ENCODE measurements at regions not wholly inside any gene's neighbourhood (a gene's known extent, or its start where the extent isn't known, plus 50 kb on each side); places are given as distances from the start of the nearest gene placed in this dataset.

GRCh38 chr12:58491306-58491705, 429.0 kb downstream of the LRIG3 start:
- H3K27me3 ChIP-seq (ENCODE audit: control insufficient read depth, insufficient read depth, low read length): no peaks in the 10 kb centered on the region
- POLR2A ChIA-PET: no interaction called here
- H3K36me3 ChIP-seq (ENCODE audit: control insufficient read depth, insufficient read depth, low read length): no peaks in the 10 kb centered on the region
- TF ChIP-seq SIN3A (IDR thresholded peaks at IDR 0.05; ENCODE audit: borderline replicate concordance, insufficient read depth, low read depth, low read length): no peak
- TF ChIP-seq CTCF (IDR thresholded peaks at IDR 0.05): no peak
- no peak for TF ChIP-seq POLR2AphosphoS5 (IDR thresholded peaks at IDR 0.05; ENCODE audit: low read depth, low read length)
- TF ChIP-seq REST (IDR thresholded peaks at IDR 0.05; ENCODE audit: insufficient read depth in 1 of 2, low read depth in 2 of 2, low read length in 1 of 2): no peak
- TF ChIP-seq TCF7L2 (IDR thresholded peaks at IDR 0.05; ENCODE audit: low read depth, low read length): no peak
- in situ Hi-C loops (cut with HindIII; ENCODE audit: low pct_unique_long_range_greater_than_20kb, low sequenced_read_pairs) (no loop called here), intact Hi-C loops (cut with micrococcal nuclease; ENCODE audit: unreplicated experiment) (no loop called here)
- DNase-seq (ENCODE audit: low read depth, low spot score): no peak
- CTCF ChIA-PET: no interaction called here
- H3K4me1 ChIP-seq (ENCODE audit: control insufficient read depth, insufficient read depth, low read length): no peaks in the 10 kb centered on the region
- no peak overlapping the region for H3K4me3 ChIP-seq (ENCODE audit: low read depth in 2 of 2, low read length in 2 of 2)
- no peak for ATAC-seq
- H3K27ac ChIP-seq (ENCODE audit: low read length): no peak overlapping the region
- no TSS peak for BruUV-seq (replicated peaks)
- H3K9me3 ChIP-seq (ENCODE audit: control insufficient read depth, insufficient read depth, low read depth, low read length): no peaks in the 10 kb centered on the region

- intact Hi-C loops (cut with micrococcal nuclease; ENCODE audit: unreplicated experiment): no loop called here
- no peak for ATAC-seq
- Histone ChIP-seq H3K4me3 (ENCODE audit: low read depth in 2 of 2, low read length in 2 of 2) (no peak overlapping the region), H3K4me1 (ENCODE audit: control insufficient read depth, insufficient read depth, low read length) (no peaks in the 10 kb centered on the region), H3K27ac (ENCODE audit: low read length) (no peak overlapping the region), H3K27me3 (ENCODE audit: control insufficient read depth, insufficient read depth, low read length) (no peaks in the 10 kb centered on the region), H3K36me3 (ENCODE audit: control insufficient read depth, insufficient read depth, low read length) (no peaks in the 10 kb centered on the region), H3K9me3 (ENCODE audit: control insufficient read depth, insufficient read depth, low read depth, low read length) (no peaks in the 10 kb centered on the region)
- ChIA-PET POLR2A (no interaction called here), CTCF (no interaction called here)
- BruUV-seq (replicated peaks): no TSS peak
- in situ Hi-C loops (cut with HindIII; ENCODE audit: low pct_unique_long_range_greater_than_20kb, low sequenced_read_pairs): no loop called here
- TF ChIP-seq POLR2AphosphoS5 (IDR thresholded peaks at IDR 0.05; ENCODE audit: low read depth, low read length): no peak
- TF ChIP-seq REST (IDR thresholded peaks at IDR 0.05; ENCODE audit: insufficient read depth in 1 of 2, low read depth in 2 of 2, low read length in 1 of 2): no peak
- TF ChIP-seq SIN3A (IDR thresholded peaks at IDR 0.05; ENCODE audit: borderline replicate concordance, insufficient read depth, low read depth, low read length): no peak
- no peak for TF ChIP-seq TCF7L2 (IDR thresholded peaks at IDR 0.05; ENCODE audit: low read depth, low read length)
- TF ChIP-seq CTCF (IDR thresholded peaks at IDR 0.05): no peak
- DNase-seq (ENCODE audit: low read depth, low spot score): no peak
These were observed 423.7 kb downstream of the LRIG3 start for GRCh38 chr12:58496411-58497190.

Measured in Panc1 (cell line).